GM23338 (cell line): ENCODE measurements at regions not wholly inside any gene's neighbourhood (a gene's known extent, or its start where the extent isn't known, plus 50 kb on each side); places are given as distances from the start of the nearest gene placed in this dataset.

Source experiments
- ATAC-seq: fragments of 200-7000 bp; cut with Tn5 transposase; 3 replicates; pipeline ENCODE4 v1.9.1; 2020
- DNase-seq: peaks from one replicate; pipeline ENCODE4 v3.0.0-alpha.2; 2015; ENCODE audit warnings: low spot score
- H2AFZ ChIP-seq: fragments of 200-600 bp; sonication (generic); 2 replicates; pipeline ENCODE4 v1.8.0; 2016; ENCODE audit warnings: antibody characterized with exemption, mild to moderate bottlenecking, moderate library complexity
- H3F3A ChIP-seq: fragments of 200-600 bp; sonication (generic); replicated peaks from 2 replicates; pipeline ENCODE4 v1.8.0; 2017; ENCODE audit warnings: antibody characterized with exemption, mixed run types, low read depth
- H3K27ac ChIP-seq: fragments of 200-600 bp; sonication (generic); 2 replicates; pipeline ENCODE4 v1.6.1; 2016; ENCODE audit warnings: low read depth
- H3K27me3 ChIP-seq: fragments of 200-600 bp; sonication (generic); 2 replicates; pipeline ENCODE4 v1.8.0; 2016; ENCODE audit warnings: mild to moderate bottlenecking, mixed run types, moderate library complexity; ENCODE audit not compliant: insufficient read depth
- H3K36me3 ChIP-seq: fragments of 200-600 bp; sonication (generic); 2 replicates; pipeline ENCODE4 v1.8.0; 2016; ENCODE audit warnings: mild to moderate bottlenecking; ENCODE audit not compliant: insufficient read depth
- H3K4me1 ChIP-seq: fragments of 200-600 bp; sonication (generic); 2 replicates; pipeline ENCODE4 v1.8.0; 2016; ENCODE audit warnings: mild to moderate bottlenecking, moderate library complexity; ENCODE audit not compliant: insufficient read depth
- H3K4me2 ChIP-seq: fragments of 200-600 bp; sonication (generic); 2 replicates; pipeline ENCODE4 v1.7.1; 2017; ENCODE audit warnings: mixed run types
- H3K4me3 ChIP-seq: fragments of 200-600 bp; sonication (generic); 2 replicates; pipeline ENCODE4 v1.6.1; 2016; ENCODE audit warnings: mixed run types
- H3K79me2 ChIP-seq: fragments of 200-600 bp; sonication (generic); replicated peaks from 2 replicates; pipeline ENCODE4 v1.8.0; 2017; ENCODE audit warnings: mild to moderate bottlenecking; ENCODE audit not compliant: insufficient read depth
- H3K9me2 ChIP-seq: fragments of 200-600 bp; sonication (generic); 2 replicates; pipeline ENCODE4 v1.8.0; 2017; ENCODE audit not compliant: insufficient read depth
- H4K20me1 ChIP-seq: fragments of 200-600 bp; sonication (generic); replicated peaks from 2 replicates; pipeline ENCODE4 v1.8.0; 2017; ENCODE audit warnings: mild to moderate bottlenecking; ENCODE audit not compliant: insufficient read depth
- H3K27ac Mint-ChIP-seq: 2 replicates; pipeline ENCODE4 v1.8.0; 2020; ENCODE audit warnings: inconsistent platforms, mild to moderate bottlenecking, moderate library complexity, mixed read lengths
- H3K27me3 Mint-ChIP-seq: 3 replicates; pipeline ENCODE4 v1.8.0; 2022; ENCODE audit warnings: low read depth, mild to moderate bottlenecking, moderate library complexity, mixed read lengths, inconsistent platforms; ENCODE audit not compliant: insufficient read depth, poor library complexity
- H3K36me3 Mint-ChIP-seq: 3 replicates; pipeline ENCODE4 v1.8.0; 2021; ENCODE audit warnings: low read depth, mild to moderate bottlenecking, inconsistent platforms, moderate library complexity, mixed read lengths
- H3K4me1 Mint-ChIP-seq: 3 replicates; pipeline ENCODE4 v1.8.0; 2020; ENCODE audit warnings: mild to moderate bottlenecking, inconsistent platforms, mixed read lengths
- H3K4me3 Mint-ChIP-seq: 3 replicates; pipeline ENCODE4 v1.8.0; 2021; ENCODE audit warnings: moderate library complexity, mild to moderate bottlenecking, inconsistent platforms, mixed read lengths
- H3K9me3 Mint-ChIP-seq: 3 replicates; pipeline ENCODE4 v1.8.0; 2020; ENCODE audit warnings: moderate library complexity, mild to moderate bottlenecking, inconsistent platforms, mixed read lengths
- EZH2 ChIP-seq: fragments of 200-600 bp; sonication (generic); IDR thresholded peaks from one replicate; pipeline ENCODE4 v1.8.0; 2017; ENCODE audit warnings: antibody characterized with exemption, mild to moderate bottlenecking, low read depth; ENCODE audit not compliant: unreplicated experiment
- EZH2phosphoT487 ChIP-seq: fragments of 200-600 bp; sonication (generic); IDR thresholded peaks from one replicate; pipeline ENCODE4 v1.8.1; 2018; ENCODE audit warnings: antibody characterized with exemption; ENCODE audit not compliant: unreplicated experiment
- NANOG ChIP-seq: IDR thresholded peaks from 2 replicates; pipeline ENCODE4 v1.6.1; 2016; ENCODE audit warnings: antibody characterized with exemption, borderline replicate concordance
- POLR2AphosphoS5 ChIP-seq: IDR thresholded peaks from 2 replicates; pipeline ENCODE4 v1.6.1; 2016; ENCODE audit warnings: antibody characterized with exemption, low read depth
- STAT1 ChIP-seq: IDR thresholded peaks from one replicate; pipeline ENCODE4 v1.6.1; 2016; ENCODE audit warnings: antibody characterized with exemption; ENCODE audit not compliant: unreplicated experiment
- TF ChIP-seq, protein P1 (sequence below), 2 experiments: fragments of 200-600 bp in 1 of 2; sonication (generic) in 1 of 2; conservative IDR thresholded peaks; 2 replicates each; pipeline versions ENCODE4 v1.5.1 to v1.6.1; 2016 to 2017; ENCODE audit warnings: antibody characterized with exemption in 2 of 2, low read depth in 2 of 2, mild to moderate bottlenecking in 2 of 2, moderate library complexity in 1 of 2
- TF ChIP-seq, protein P2 (sequence below): IDR thresholded peaks from one replicate; pipeline ENCODE4 v1.6.1; 2018; ENCODE audit warnings: antibody characterized with exemption; ENCODE audit not compliant: unreplicated experiment
- TF ChIP-seq, protein P3 (sequence below): IDR thresholded peaks from 2 replicates; pipeline ENCODE4 v1.6.1; 2016; ENCODE audit warnings: antibody characterized with exemption
- TF ChIP-seq, protein P4 (sequence below): fragments of 250-450 bp; sonication (Bioruptor Pico); IDR thresholded peaks from 2 replicates; pipeline ENCODE4 v1.5.0; 2020; ENCODE audit warnings: mild to moderate bottlenecking, moderate library complexity

DNA sequence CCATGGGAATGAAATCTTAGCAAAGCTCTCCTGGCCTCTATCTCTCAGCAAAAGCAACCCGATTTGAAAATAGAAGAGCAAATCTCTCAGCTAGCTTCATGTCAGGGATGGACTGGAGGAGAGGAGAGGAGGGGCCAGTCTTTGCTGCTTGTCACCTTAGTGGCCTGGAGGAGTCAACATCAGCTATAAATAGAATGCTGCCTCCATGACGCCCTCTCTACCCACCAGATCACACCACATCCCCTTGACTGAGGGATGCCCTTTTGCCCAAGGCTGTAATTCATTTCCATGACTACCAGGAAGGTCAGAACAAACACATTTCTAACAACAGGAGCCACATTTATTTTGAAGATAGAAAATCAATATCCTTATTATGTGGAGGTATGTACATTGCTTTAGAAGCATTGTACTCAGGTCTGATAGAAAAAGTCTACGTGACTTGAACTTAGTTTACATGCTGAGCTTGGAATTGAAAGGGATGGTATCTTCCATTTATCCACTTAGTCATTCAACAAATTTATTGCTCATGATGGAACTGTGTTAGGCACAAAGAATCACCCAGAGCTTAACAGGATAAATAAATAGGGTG is 92.4 kb upstream of the LIFR start:
- H3K27me3 ChIP-seq = no peaks in the 10 kb centered on the region
- no peak overlapping the region for H3K4me3 ChIP-seq
- no peaks in the 10 kb centered on the region for H4K20me1 ChIP-seq
- no peaks in the 10 kb centered on the region for H3K36me3 Mint-ChIP-seq
- no peaks in the 10 kb centered on the region for H3K9me3 Mint-ChIP-seq
- no peak overlapping the region for H3K4me3 Mint-ChIP-seq
- H3K27ac Mint-ChIP-seq = no peak overlapping the region
- H3K9me2 ChIP-seq = peaks cover 10% of the 10 kb centered on the region
- H3K4me1 ChIP-seq = no peaks in the 10 kb centered on the region
- H3F3A ChIP-seq = no peaks in the 10 kb centered on the region
- no peaks in the 10 kb centered on the region for H3K36me3 ChIP-seq
- no peak for ATAC-seq
- H2AFZ ChIP-seq = no peak overlapping the region
- DNase-seq = no peak
- no peaks in the 10 kb centered on the region for H3K79me2 ChIP-seq
- peaks cover 12% of the 10 kb centered on the region for H3K4me1 Mint-ChIP-seq
- no peak overlapping the region for H3K27ac ChIP-seq
- H3K4me2 ChIP-seq = no peak overlapping the region
- TF ChIP-seq, protein P1, sequence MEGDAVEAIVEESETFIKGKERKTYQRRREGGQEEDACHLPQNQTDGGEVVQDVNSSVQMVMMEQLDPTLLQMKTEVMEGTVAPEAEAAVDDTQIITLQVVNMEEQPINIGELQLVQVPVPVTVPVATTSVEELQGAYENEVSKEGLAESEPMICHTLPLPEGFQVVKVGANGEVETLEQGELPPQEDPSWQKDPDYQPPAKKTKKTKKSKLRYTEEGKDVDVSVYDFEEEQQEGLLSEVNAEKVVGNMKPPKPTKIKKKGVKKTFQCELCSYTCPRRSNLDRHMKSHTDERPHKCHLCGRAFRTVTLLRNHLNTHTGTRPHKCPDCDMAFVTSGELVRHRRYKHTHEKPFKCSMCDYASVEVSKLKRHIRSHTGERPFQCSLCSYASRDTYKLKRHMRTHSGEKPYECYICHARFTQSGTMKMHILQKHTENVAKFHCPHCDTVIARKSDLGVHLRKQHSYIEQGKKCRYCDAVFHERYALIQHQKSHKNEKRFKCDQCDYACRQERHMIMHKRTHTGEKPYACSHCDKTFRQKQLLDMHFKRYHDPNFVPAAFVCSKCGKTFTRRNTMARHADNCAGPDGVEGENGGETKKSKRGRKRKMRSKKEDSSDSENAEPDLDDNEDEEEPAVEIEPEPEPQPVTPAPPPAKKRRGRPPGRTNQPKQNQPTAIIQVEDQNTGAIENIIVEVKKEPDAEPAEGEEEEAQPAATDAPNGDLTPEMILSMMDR (conservative IDR thresholded peaks at IDR 0.05; ENCODE audit: low read depth in 2 of 2) = no peak
- TF ChIP-seq STAT1 (no peak), EZH2phosphoT487 (no peak), POLR2AphosphoS5 (no peak), EZH2 (no peak)
- TF ChIP-seq, protein P2, sequence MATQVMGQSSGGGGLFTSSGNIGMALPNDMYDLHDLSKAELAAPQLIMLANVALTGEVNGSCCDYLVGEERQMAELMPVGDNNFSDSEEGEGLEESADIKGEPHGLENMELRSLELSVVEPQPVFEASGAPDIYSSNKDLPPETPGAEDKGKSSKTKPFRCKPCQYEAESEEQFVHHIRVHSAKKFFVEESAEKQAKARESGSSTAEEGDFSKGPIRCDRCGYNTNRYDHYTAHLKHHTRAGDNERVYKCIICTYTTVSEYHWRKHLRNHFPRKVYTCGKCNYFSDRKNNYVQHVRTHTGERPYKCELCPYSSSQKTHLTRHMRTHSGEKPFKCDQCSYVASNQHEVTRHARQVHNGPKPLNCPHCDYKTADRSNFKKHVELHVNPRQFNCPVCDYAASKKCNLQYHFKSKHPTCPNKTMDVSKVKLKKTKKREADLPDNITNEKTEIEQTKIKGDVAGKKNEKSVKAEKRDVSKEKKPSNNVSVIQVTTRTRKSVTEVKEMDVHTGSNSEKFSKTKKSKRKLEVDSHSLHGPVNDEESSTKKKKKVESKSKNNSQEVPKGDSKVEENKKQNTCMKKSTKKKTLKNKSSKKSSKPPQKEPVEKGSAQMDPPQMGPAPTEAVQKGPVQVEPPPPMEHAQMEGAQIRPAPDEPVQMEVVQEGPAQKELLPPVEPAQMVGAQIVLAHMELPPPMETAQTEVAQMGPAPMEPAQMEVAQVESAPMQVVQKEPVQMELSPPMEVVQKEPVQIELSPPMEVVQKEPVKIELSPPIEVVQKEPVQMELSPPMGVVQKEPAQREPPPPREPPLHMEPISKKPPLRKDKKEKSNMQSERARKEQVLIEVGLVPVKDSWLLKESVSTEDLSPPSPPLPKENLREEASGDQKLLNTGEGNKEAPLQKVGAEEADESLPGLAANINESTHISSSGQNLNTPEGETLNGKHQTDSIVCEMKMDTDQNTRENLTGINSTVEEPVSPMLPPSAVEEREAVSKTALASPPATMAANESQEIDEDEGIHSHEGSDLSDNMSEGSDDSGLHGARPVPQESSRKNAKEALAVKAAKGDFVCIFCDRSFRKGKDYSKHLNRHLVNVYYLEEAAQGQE = no peak
- TF ChIP-seq, protein P3, sequence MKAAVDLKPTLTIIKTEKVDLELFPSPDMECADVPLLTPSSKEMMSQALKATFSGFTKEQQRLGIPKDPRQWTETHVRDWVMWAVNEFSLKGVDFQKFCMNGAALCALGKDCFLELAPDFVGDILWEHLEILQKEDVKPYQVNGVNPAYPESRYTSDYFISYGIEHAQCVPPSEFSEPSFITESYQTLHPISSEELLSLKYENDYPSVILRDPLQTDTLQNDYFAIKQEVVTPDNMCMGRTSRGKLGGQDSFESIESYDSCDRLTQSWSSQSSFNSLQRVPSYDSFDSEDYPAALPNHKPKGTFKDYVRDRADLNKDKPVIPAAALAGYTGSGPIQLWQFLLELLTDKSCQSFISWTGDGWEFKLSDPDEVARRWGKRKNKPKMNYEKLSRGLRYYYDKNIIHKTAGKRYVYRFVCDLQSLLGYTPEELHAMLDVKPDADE = no peak
- peaks cover 1% of the 10 kb centered on the region for H3K27me3 Mint-ChIP-seq

DNA sequence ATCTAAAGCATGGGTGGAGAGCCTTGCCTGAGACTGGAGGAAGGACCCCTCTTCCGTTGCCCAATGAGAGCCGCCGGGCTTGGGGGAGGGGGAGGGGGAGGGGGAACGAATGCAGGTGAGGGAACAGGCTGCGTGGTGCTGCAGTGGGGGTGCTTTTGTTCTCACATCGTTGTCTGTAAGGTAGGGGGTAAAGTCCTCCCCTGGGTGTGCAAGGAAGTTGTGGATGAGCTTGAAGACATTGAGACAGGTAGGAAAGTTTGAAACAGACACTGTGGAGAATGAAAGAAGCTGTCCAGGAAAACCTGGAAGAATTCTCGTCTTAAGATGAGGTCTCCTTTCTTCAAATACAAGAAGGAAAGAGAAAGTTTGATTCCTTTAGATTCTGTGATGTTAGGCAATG is 94.1 kb upstream of the LIFR start:
- Histone ChIP-seq H4K20me1 (no peaks in the 10 kb centered on the region), H3K4me1 (no peaks in the 10 kb centered on the region), H3K79me2 (no peaks in the 10 kb centered on the region), H2AFZ (peak overlapping the region; percentile 78; the same call in 1 of the 2 replicates), H3K9me2 (peaks cover 12% of the 10 kb centered on the region), H3K36me3 (no peaks in the 10 kb centered on the region), H3K4me3 (no peak overlapping the region), H3K27me3 (no peaks in the 10 kb centered on the region), H3K4me2 (no peak overlapping the region), H3K27ac (no peak overlapping the region), H3F3A (no peaks in the 10 kb centered on the region)
- Mint-ChIP-seq H3K27ac (no peak overlapping the region), H3K4me3 (no peak overlapping the region), H3K4me1 (peaks cover 17% of the 10 kb centered on the region), H3K36me3 (no peaks in the 10 kb centered on the region), H3K27me3 (peaks cover 1% of the 10 kb centered on the region), H3K9me3 (no peaks in the 10 kb centered on the region)
- DNase-seq = no peak
- ATAC-seq = no peak
- TF ChIP-seq, protein P4, sequence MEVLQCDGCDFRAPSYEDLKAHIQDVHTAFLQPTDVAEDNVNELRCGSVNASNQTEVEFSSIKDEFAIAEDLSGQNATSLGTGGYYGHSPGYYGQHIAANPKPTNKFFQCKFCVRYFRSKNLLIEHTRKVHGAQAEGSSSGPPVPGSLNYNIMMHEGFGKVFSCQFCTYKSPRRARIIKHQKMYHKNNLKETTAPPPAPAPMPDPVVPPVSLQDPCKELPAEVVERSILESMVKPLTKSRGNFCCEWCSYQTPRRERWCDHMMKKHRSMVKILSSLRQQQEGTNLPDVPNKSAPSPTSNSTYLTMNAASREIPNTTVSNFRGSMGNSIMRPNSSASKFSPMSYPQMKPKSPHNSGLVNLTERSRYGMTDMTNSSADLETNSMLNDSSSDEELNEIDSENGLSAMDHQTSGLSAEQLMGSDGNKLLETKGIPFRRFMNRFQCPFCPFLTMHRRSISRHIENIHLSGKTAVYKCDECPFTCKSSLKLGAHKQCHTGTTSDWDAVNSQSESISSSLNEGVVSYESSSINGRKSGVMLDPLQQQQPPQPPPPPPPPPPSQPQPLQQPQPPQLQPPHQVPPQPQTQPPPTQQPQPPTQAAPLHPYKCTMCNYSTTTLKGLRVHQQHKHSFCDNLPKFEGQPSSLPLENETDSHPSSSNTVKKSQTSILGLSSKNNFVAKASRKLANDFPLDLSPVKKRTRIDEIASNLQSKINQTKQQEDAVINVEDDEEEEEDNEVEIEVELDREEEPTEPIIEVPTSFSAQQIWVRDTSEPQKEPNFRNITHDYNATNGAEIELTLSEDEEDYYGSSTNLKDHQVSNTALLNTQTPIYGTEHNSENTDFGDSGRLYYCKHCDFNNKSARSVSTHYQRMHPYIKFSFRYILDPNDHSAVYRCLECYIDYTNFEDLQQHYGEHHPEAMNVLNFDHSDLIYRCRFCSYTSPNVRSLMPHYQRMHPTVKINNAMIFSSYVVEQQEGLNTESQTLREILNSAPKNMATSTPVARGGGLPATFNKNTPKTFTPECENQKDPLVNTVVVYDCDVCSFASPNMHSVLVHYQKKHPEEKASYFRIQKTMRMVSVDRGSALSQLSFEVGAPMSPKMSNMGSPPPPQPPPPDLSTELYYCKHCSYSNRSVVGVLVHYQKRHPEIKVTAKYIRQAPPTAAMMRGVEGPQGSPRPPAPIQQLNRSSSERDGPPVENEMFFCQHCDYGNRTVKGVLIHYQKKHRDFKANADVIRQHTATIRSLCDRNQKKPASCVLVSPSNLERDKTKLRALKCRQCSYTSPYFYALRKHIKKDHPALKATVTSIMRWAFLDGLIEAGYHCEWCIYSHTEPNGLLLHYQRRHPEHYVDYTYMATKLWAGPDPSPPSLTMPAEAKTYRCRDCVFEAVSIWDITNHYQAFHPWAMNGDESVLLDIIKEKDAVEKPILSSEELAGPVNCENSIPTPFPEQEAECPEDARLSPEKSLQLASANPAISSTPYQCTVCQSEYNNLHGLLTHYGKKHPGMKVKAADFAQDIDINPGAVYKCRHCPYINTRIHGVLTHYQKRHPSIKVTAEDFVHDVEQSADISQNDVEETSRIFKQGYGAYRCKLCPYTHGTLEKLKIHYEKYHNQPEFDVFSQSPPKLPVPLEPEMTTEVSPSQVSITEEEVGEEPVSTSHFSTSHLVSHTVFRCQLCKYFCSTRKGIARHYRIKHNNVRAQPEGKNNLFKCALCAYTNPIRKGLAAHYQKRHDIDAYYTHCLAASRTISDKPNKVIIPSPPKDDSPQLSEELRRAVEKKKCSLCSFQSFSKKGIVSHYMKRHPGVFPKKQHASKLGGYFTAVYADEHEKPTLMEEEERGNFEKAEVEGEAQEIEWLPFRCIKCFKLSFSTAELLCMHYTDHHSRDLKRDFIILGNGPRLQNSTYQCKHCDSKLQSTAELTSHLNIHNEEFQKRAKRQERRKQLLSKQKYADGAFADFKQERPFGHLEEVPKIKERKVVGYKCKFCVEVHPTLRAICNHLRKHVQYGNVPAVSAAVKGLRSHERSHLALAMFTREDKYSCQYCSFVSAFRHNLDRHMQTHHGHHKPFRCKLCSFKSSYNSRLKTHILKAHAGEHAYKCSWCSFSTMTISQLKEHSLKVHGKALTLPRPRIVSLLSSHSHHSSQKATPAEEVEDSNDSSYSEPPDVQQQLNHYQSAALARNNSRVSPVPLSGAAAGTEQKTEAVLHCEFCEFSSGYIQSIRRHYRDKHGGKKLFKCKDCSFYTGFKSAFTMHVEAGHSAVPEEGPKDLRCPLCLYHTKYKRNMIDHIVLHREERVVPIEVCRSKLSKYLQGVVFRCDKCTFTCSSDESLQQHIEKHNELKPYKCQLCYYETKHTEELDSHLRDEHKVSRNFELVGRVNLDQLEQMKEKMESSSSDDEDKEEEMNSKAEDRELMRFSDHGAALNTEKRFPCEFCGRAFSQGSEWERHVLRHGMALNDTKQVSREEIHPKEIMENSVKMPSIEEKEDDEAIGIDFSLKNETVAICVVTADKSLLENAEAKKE (CRISPR knock-in tag) = no peak
- no peak for TF ChIP-seq NANOG
